GM18519 (cell line): ENCODE measurements at regions not wholly inside any gene's neighbourhood (a gene's known extent, or its start where the extent isn't known, plus 50 kb on each side); places are given as distances from the start of the nearest gene placed in this dataset.
A peak's percentile ranks its signal among the peaks of the same experiment; 100 is the strongest.
"Not testable (repeated sequence)": the region's sequence is repeated elsewhere in the genome, so short reads cannot be mapped to it uniquely, and the experiment has no call there.

ENCODE experiments used
- ATAC-seq: cut with Tn5 transposase; IDR thresholded peaks from one replicate; pipeline ENCODE4 v1.9.1; 2021; ENCODE audit warnings: mild to moderate bottlenecking, moderate library complexity; ENCODE audit not compliant: unreplicated experiment, low FRiP score

- ATAC-seq: no peak
These were observed 194.0 kb upstream of the TTC29 start for GRCh38 chr4:147139455-147140198.

- no peak for ATAC-seq
These were observed 206.1 kb upstream of the TTC29 start for GRCh38 chr4:147151763-147152162.

GRCh38 chr4:147157860-147158701, 212.4 kb upstream of the TTC29 start:
- no peak for ATAC-seq

- ATAC-seq: peak; percentile 87
These were observed 215.3 kb upstream of the TTC29 start for GRCh38 chr4:147160908-147161513.

- no peak for ATAC-seq
These were observed 217.6 kb upstream of the TTC29 start for GRCh38 chr4:147163311-147163710.

- not testable (repeated sequence) for ATAC-seq
These were observed 222.5 kb upstream of the TTC29 start for GRCh38 chr4:147168200-147168599.

GRCh38 chr4:147173322-147173721, 227.7 kb upstream of the TTC29 start:
- no peak for ATAC-seq

GRCh38 chr4:147173797-147174432, 228.3 kb upstream of the TTC29 start:
- ATAC-seq: no peak

GRCh38 chr4:147174591-147174990, 228.9 kb upstream of the TTC29 start:
- ATAC-seq: no peak

- ATAC-seq: no peak
These were observed 229.9 kb upstream of the TTC29 start for GRCh38 chr4:147175460-147176025.

GRCh38 chr4:147182041-147182440, 236.4 kb upstream of the TTC29 start:
- no peak for ATAC-seq

GRCh38 chr4:147192679-147193078, 247.0 kb upstream of the TTC29 start:
- ATAC-seq: no peak

GRCh38 chr4:147194114-147194513, 248.4 kb upstream of the TTC29 start:
- no peak for ATAC-seq

- no peak for ATAC-seq
These were observed 248.9 kb upstream of the TTC29 start for GRCh38 chr4:147194604-147195003.

- no peak for ATAC-seq
These were observed 249.7 kb upstream of the TTC29 start for GRCh38 chr4:147195386-147195785.

GRCh38 chr4:147198411-147199051, 252.9 kb upstream of the TTC29 start:
- no peak for ATAC-seq

- ATAC-seq: no peak
These were observed 255.4 kb upstream of the TTC29 start for GRCh38 chr4:147201016-147201415.

GRCh38 chr4:147206807-147207206, 261.1 kb upstream of the TTC29 start:
- ATAC-seq: no peak

GRCh38 chr4:147207911-147208310, 262.2 kb upstream of the TTC29 start:
- ATAC-seq: no peak

GRCh38 chr4:147217655-147218054, 263.2 kb upstream of the EDNRA start:
- no peak for ATAC-seq
